GM19438 (cell line): ENCODE measurements at regions not wholly inside any gene's neighbourhood (a gene's known extent, or its start where the extent isn't known, plus 50 kb on each side); places are given as distances from the start of the nearest gene placed in this dataset.
"Not testable (repeated sequence)": the region's sequence is repeated elsewhere in the genome, so short reads cannot be mapped to it uniquely, and the experiment has no call there.

Source experiments
- ATAC-seq: cut with Tn5 transposase; IDR thresholded peaks from one replicate; pipeline ENCODE4 v1.9.1; 2021; ENCODE audit warnings: low read depth; ENCODE audit not compliant: unreplicated experiment

GRCh38 chr11:87675993-87676392, 499.2 kb downstream of the RAB38 start:
- no peak for ATAC-seq

GRCh38 chr11:87666730-87667129, 508.5 kb downstream of the RAB38 start:
- ATAC-seq: no peak

GRCh38 chr11:87662287-87662686, 513.0 kb downstream of the RAB38 start:
- no peak for ATAC-seq

GRCh38 chr11:87660926-87661660, 514.1 kb downstream of the RAB38 start:
- ATAC-seq: no peak

GRCh38 chr11:87659807-87660206, 515.4 kb downstream of the RAB38 start:
- no peak for ATAC-seq

- no peak for ATAC-seq
These were observed 529.6 kb downstream of the RAB38 start for GRCh38 chr11:87645626-87646025.

- no peak for ATAC-seq
These were observed 535.4 kb downstream of the RAB38 start for GRCh38 chr11:87639753-87640364.

- no peak for ATAC-seq
These were observed 540.2 kb downstream of the RAB38 start for GRCh38 chr11:87635001-87635400.

- ATAC-seq: no peak
These were observed 540.9 kb downstream of the RAB38 start for GRCh38 chr11:87634331-87634730.

- no peak for ATAC-seq
These were observed 546.3 kb downstream of the RAB38 start for GRCh38 chr11:87628957-87629356.

GRCh38 chr11:87628026-87628580, 547.1 kb downstream of the RAB38 start:
- no peak for ATAC-seq

GRCh38 chr11:87623531-87624365, 551.5 kb downstream of the RAB38 start:
- ATAC-seq: not testable (repeated sequence)

- no peak for ATAC-seq
These were observed 558.7 kb downstream of the RAB38 start for GRCh38 chr11:87616511-87616910.

GRCh38 chr11:87604350-87604749, 566.6 kb downstream of the TMEM135 start:
- ATAC-seq: no peak

- ATAC-seq: no peak
These were observed 566.2 kb downstream of the TMEM135 start for GRCh38 chr11:87603887-87604286.

- no peak for ATAC-seq
These were observed 565.0 kb downstream of the TMEM135 start for GRCh38 chr11:87602776-87603175.

GRCh38 chr11:87600938-87601337, 563.2 kb downstream of the TMEM135 start:
- ATAC-seq: no peak

GRCh38 chr11:87597725-87598124, 560.0 kb downstream of the TMEM135 start:
- ATAC-seq: no peak

- ATAC-seq: no peak
These were observed 558.4 kb downstream of the TMEM135 start for GRCh38 chr11:87596176-87596575.

GRCh38 chr11:87589082-87589481, 551.3 kb downstream of the TMEM135 start:
- no peak for ATAC-seq

GRCh38 chr11:87585613-87586012, 547.9 kb downstream of the TMEM135 start:
- ATAC-seq: not testable (repeated sequence)
